ENCODE measurements at regions not wholly inside any gene's neighbourhood (a gene's known extent, or its start where the extent isn't known, plus 50 kb on each side); places are given as distances from the start of the nearest gene placed in this dataset.

- Histone ChIP-seq H3K4me3 (ENCODE audit: low read length in 3 of 3) (no peak overlapping the region), H3K9ac (ENCODE audit: low read depth in 1 of 3, low read length in 3 of 3) (no peak overlapping the region), H3K36me3 (ENCODE audit: control insufficient read depth in 3 of 3, insufficient read depth in 3 of 3, low read length in 3 of 3) (no peaks in the 10 kb centered on the region), H3K4me1 (ENCODE audit: control insufficient read depth in 3 of 3, insufficient read depth in 3 of 3, low read length in 3 of 3) (peaks cover 0 to 4% (median 3%) of the 10 kb centered on the region in 3 donors), H3K9me3 (ENCODE audit: control insufficient read depth in 3 of 3, low read length in 3 of 3) (no peaks in the 10 kb centered on the region), H3K27ac (ENCODE audit: low read depth, low read length) (no peak overlapping the region), H3K27me3 (ENCODE audit: control insufficient read depth in 3 of 3, insufficient read depth in 3 of 3, low read length in 3 of 3) (peaks cover 0 to 3% (median 0%) of the 10 kb centered on the region in 3 donors)
Measured at GRCh38 chr14:103259184-103259583, 74.9 kb upstream of the EIF5 start.

DNA sequence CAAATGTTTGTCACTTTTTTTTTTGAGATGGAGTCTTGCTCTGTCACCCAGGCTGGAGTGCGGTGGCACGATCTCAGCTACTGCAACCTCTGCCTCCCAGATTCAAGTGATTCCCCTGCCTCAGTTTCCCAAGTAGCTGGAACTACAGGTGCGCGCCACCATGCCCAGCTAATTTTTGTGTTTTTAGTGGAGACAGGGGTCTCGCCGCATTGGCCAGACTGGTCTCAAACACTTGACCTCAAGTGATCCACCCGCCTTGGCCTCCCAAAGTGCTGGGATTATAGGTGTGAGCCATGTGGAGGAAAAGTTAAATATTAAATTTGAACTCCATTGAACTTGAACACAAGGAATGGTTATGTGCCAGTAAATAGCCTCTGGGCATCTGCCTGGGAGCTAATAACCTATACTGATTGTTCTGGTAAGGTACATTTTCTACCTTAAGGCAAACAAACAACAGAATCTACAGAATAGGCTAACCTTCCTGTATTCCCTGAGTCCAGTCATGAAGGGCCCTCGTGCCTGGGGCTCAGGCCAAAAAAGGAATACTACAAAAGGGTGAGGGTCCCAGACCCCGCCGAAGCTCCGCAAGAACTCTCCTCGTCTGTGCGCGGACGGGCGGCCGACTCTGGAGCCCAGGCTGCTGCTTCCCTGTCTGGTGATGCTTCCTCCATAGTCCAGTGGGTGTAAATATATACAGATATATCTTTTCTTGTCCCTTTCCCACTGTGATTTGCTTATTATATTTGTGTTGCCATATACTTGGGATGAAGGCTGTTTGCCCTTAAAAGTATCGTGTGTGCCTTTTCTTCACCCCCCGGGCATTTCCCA, 74.0 kb upstream of the EIF5 start:
- Histone ChIP-seq H3K4me3 (ENCODE audit: low read length in 3 of 3) (peak overlapping the region; percentile 65 to 91 (median 84)), H3K27ac (ENCODE audit: low read depth, low read length) (peak overlapping the region; percentile 50), H3K27me3 (ENCODE audit: control insufficient read depth in 3 of 3, insufficient read depth in 3 of 3, low read length in 3 of 3) (peaks cover 0 to 3% (median 0%) of the 10 kb centered on the region in 3 donors), H3K9me3 (ENCODE audit: control insufficient read depth in 3 of 3, low read length in 3 of 3) (no peaks in the 10 kb centered on the region), H3K9ac (ENCODE audit: low read depth in 1 of 3, low read length in 3 of 3) (peak overlapping the region; percentile 73 to 85 (median 82)), H3K4me1 (ENCODE audit: control insufficient read depth in 3 of 3, insufficient read depth in 3 of 3, low read length in 3 of 3) (peaks cover 0 to 4% (median 3%) of the 10 kb centered on the region in 3 donors), H3K36me3 (ENCODE audit: control insufficient read depth in 3 of 3, insufficient read depth in 3 of 3, low read length in 3 of 3) (no peaks in the 10 kb centered on the region)

DNA sequence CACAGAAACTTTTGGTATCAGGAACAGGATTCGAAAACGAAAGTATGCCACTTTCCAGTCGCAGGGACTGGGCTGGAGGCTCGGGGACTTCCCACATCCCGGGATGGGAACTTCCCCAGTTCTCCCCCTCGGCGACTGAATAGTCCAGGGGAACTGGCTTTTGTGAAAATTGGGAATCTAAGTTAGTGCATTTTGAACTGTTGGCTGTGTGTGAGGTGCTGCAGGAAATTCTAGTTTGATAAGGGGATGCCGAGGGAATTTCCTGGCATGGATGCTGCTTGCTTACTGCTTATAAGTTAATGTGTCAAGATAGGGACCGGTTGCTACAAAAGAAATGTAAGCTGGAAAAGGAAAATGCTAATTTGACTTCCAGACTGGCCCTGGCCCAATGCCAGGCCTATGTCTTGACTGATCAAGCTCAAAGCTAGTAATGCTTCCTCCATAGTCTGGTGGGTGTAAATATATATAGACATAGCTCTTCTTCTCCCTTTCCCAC, 73.4 kb upstream of the EIF5 start:
- peaks cover 0 to 1% (median 0%) of the 10 kb centered on the region in 3 donors for H3K27me3 ChIP-seq (ENCODE audit: control insufficient read depth in 3 of 3, insufficient read depth in 3 of 3, low read length in 3 of 3)
- peaks cover 0 to 4% (median 3%) of the 10 kb centered on the region in 3 donors for H3K4me1 ChIP-seq (ENCODE audit: control insufficient read depth in 3 of 3, insufficient read depth in 3 of 3, low read length in 3 of 3)
- H3K9ac ChIP-seq (ENCODE audit: low read depth in 1 of 3, low read length in 3 of 3), result peak overlapping the region; percentile 73 to 85 (median 82)
- no peaks in the 10 kb centered on the region for H3K9me3 ChIP-seq (ENCODE audit: control insufficient read depth in 3 of 3, low read length in 3 of 3)
- no peaks in the 10 kb centered on the region for H3K36me3 ChIP-seq (ENCODE audit: control insufficient read depth in 3 of 3, insufficient read depth in 3 of 3, low read length in 3 of 3)
- peak overlapping the region; percentile 65 to 91 (median 84) for H3K4me3 ChIP-seq (ENCODE audit: low read length in 3 of 3)
- H3K27ac ChIP-seq (ENCODE audit: low read depth, low read length), result peak overlapping the region; percentile 50

DNA sequence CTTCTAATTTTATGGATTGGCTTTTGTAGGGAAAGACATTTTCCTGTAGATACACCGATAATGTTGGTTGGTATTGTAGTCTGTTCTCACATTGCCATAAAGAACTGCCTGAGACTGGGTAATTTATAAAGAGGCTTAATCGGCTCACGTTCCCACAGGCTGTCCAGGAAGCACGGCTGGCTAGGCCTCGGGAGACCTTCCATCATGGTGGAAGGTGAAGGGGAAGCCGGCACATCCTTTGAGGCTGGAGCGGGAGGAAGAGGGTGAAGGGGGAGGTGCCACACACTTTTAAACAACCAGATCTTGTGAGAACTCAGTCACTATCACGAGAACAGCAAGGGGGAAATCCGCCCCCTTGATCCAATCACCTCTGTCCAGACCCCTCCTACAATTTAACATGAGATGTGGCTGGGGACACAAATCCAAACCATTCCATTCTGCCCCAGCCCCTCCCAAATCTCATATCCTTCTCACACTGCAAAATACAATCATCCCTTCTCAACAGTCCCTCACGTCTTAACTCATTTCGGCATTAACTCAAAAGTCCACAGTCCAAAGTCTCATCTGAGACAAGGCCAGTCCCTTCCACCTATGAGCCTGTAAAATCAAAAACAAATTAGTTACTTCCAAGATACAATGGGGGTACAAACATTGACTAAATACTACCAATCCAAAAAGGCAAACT, 66.7 kb upstream of the EIF5 start:
- no peaks in the 10 kb centered on the region for H3K27me3 ChIP-seq (ENCODE audit: control insufficient read depth in 3 of 3, insufficient read depth in 3 of 3, low read length in 3 of 3)
- H3K9me3 ChIP-seq (ENCODE audit: control insufficient read depth in 3 of 3, low read length in 3 of 3), result no peaks in the 10 kb centered on the region
- no peak overlapping the region for H3K4me3 ChIP-seq (ENCODE audit: low read length in 3 of 3)
- no peak overlapping the region for H3K27ac ChIP-seq (ENCODE audit: low read depth, low read length)
- no peak overlapping the region for H3K9ac ChIP-seq (ENCODE audit: low read depth in 1 of 3, low read length in 3 of 3)
- no peaks in the 10 kb centered on the region for H3K36me3 ChIP-seq (ENCODE audit: control insufficient read depth in 3 of 3, insufficient read depth in 3 of 3, low read length in 3 of 3)
- no peaks in the 10 kb centered on the region for H3K4me1 ChIP-seq (ENCODE audit: control insufficient read depth in 3 of 3, insufficient read depth in 3 of 3, low read length in 3 of 3)

GRCh38 chr14:103271189-103271588, 62.8 kb upstream of the EIF5 start:
- peaks cover 17 to 32% (median 26%) of the 10 kb centered on the region in 3 donors for H3K27me3 ChIP-seq (ENCODE audit: control insufficient read depth in 3 of 3, insufficient read depth in 3 of 3, low read length in 3 of 3)
- H3K9ac ChIP-seq (ENCODE audit: low read depth in 1 of 3, low read length in 3 of 3), result no peak overlapping the region
- H3K9me3 ChIP-seq (ENCODE audit: control insufficient read depth in 3 of 3, low read length in 3 of 3), result no peaks in the 10 kb centered on the region
- no peak overlapping the region for H3K27ac ChIP-seq (ENCODE audit: low read depth, low read length)
- H3K36me3 ChIP-seq (ENCODE audit: control insufficient read depth in 3 of 3, insufficient read depth in 3 of 3, low read length in 3 of 3), result no peaks in the 10 kb centered on the region
- H3K4me3 ChIP-seq (ENCODE audit: low read length in 3 of 3), result no peak overlapping the region
- peaks cover 5 to 10% (median 7%) of the 10 kb centered on the region in 3 donors for H3K4me1 ChIP-seq (ENCODE audit: control insufficient read depth in 3 of 3, insufficient read depth in 3 of 3, low read length in 3 of 3)

- Histone ChIP-seq H3K9ac (ENCODE audit: low read depth in 1 of 3, low read length in 3 of 3) (peak overlapping the region in 2 of 3 donors; percentile 54 to 57), H3K4me1 (ENCODE audit: control insufficient read depth in 3 of 3, insufficient read depth in 3 of 3, low read length in 3 of 3) (peaks cover 5 to 10% (median 7%) of the 10 kb centered on the region in 3 donors), H3K27me3 (ENCODE audit: control insufficient read depth in 3 of 3, insufficient read depth in 3 of 3, low read length in 3 of 3) (peaks cover 19 to 46% (median 36%) of the 10 kb centered on the region in 3 donors), H3K4me3 (ENCODE audit: low read length in 3 of 3) (peak overlapping the region; percentile 7 to 58 (median 9)), H3K9me3 (ENCODE audit: control insufficient read depth in 3 of 3, low read length in 3 of 3) (no peaks in the 10 kb centered on the region), H3K27ac (ENCODE audit: low read depth, low read length) (no peak overlapping the region), H3K36me3 (ENCODE audit: control insufficient read depth in 3 of 3, insufficient read depth in 3 of 3, low read length in 3 of 3) (no peaks in the 10 kb centered on the region)
Measured at GRCh38 chr14:103273145-103273744, 60.8 kb upstream of the EIF5 start.

DNA sequence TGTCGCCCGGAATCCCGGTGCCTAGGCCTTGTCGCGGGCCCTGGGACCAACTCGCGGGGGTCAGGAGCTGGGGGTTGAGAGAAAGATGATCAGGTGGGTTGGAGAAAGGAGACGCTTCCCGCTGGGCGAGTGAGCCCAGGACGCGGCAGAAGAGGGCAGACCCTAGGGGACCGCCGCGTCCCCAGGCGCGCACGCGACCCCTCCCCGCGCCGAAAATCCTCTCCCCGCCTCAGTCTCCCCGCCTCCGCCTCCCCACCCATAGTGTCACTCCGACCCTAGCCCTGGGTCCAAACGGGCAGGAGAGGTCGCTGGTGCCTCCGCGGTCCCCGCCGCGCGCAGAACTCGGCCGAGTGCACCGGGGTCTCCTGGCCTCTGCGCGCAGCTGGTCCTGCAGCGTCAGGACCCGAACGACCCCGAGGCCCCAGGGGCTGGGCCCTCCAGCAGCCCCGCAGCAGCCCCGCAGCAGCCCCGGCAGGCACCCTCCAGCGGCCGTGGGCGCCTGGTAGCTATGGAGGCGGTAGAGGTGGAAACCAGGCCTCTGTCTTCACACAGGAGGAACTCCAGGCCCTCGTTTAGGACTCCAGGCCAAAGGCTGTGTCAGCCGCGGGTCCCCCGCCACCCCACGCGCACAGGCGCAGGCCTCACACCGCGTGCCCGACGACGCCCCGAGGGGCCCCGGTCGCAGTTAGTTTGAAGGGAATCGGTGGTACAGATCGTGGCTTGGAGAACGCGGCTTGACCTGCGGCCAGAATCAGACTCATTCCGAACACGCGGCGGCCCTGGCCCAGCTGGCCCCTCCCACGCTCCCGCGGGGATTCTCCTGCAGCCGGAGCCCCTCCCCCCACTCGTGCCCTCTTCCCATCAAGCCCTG, 60.1 kb upstream of the EIF5 start:
- Histone ChIP-seq H3K4me3 (ENCODE audit: low read length in 3 of 3) (peak overlapping the region; percentile 7 to 58 (median 9)), H3K4me1 (ENCODE audit: control insufficient read depth in 3 of 3, insufficient read depth in 3 of 3, low read length in 3 of 3) (peaks cover 5 to 13% (median 7%) of the 10 kb centered on the region in 3 donors), H3K27me3 (ENCODE audit: control insufficient read depth in 3 of 3, insufficient read depth in 3 of 3, low read length in 3 of 3) (peaks cover 19 to 47% (median 37%) of the 10 kb centered on the region in 3 donors), H3K36me3 (ENCODE audit: control insufficient read depth in 3 of 3, insufficient read depth in 3 of 3, low read length in 3 of 3) (no peaks in the 10 kb centered on the region), H3K9ac (ENCODE audit: low read depth in 1 of 3, low read length in 3 of 3) (peak overlapping the region in 2 of 3 donors; percentile 54 to 57), H3K27ac (ENCODE audit: low read depth, low read length) (no peak overlapping the region), H3K9me3 (ENCODE audit: control insufficient read depth in 3 of 3, low read length in 3 of 3) (no peaks in the 10 kb centered on the region)

DNA sequence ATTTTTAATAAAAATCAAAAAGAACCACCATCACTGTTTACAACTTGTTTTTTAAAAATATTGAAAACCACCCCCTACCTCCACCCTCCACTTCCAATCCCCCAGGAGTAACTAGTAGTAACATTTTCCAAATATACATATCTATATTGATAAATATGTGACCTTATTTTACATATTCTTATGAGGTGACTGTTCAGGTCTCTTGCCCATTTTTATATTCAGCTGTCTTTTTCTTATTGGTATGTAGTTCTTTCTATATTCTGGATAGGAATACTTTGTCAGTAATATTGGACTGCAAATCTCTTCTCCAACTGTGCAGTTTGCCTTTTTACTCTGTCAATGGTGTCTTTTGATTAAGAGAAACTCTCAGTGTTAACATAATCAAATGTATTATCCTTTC, 59.0 kb upstream of the EIF5 start:
- Histone ChIP-seq H3K27me3 (ENCODE audit: control insufficient read depth in 3 of 3, insufficient read depth in 3 of 3, low read length in 3 of 3) (peaks cover 19 to 47% (median 37%) of the 10 kb centered on the region in 3 donors), H3K4me1 (ENCODE audit: control insufficient read depth in 3 of 3, insufficient read depth in 3 of 3, low read length in 3 of 3) (peaks cover 5 to 23% (median 11%) of the 10 kb centered on the region in 3 donors)

GRCh38 chr14:103277931-103278330, 56.1 kb upstream of the EIF5 start:
- Histone ChIP-seq H3K9ac (ENCODE audit: low read depth in 1 of 3, low read length in 3 of 3) (no peak overlapping the region), H3K4me3 (ENCODE audit: low read length in 3 of 3) (no peak overlapping the region), H3K4me1 (ENCODE audit: control insufficient read depth in 3 of 3, insufficient read depth in 3 of 3, low read length in 3 of 3) (peaks cover 18 to 44% (median 29%) of the 10 kb centered on the region in 3 donors), H3K27me3 (ENCODE audit: control insufficient read depth in 3 of 3, insufficient read depth in 3 of 3, low read length in 3 of 3) (peaks cover 19 to 47% (median 37%) of the 10 kb centered on the region in 3 donors), H3K27ac (ENCODE audit: low read depth, low read length) (no peak overlapping the region), H3K36me3 (ENCODE audit: control insufficient read depth in 3 of 3, insufficient read depth in 3 of 3, low read length in 3 of 3) (no peaks in the 10 kb centered on the region), H3K9me3 (ENCODE audit: control insufficient read depth in 3 of 3, low read length in 3 of 3) (no peaks in the 10 kb centered on the region)

More for the DNA sequence above, 59.0 kb upstream of the EIF5 start:
- Histone ChIP-seq H3K9me3 (ENCODE audit: control insufficient read depth in 3 of 3, low read length in 3 of 3) (no peaks in the 10 kb centered on the region), H3K4me3 (ENCODE audit: low read length in 3 of 3) (no peak overlapping the region), H3K9ac (ENCODE audit: low read depth in 1 of 3, low read length in 3 of 3) (no peak overlapping the region), H3K27ac (ENCODE audit: low read depth, low read length) (no peak overlapping the region), H3K36me3 (ENCODE audit: control insufficient read depth in 3 of 3, insufficient read depth in 3 of 3, low read length in 3 of 3) (no peaks in the 10 kb centered on the region)
